ENCODE measurements at regions not wholly inside any gene's neighbourhood (a gene's known extent, or its start where the extent isn't known, plus 50 kb on each side); places are given as distances from the start of the nearest gene placed in this dataset.

- no peak for DNase-seq
- Histone ChIP-seq H3K9me3 (peaks cover 0 to 3% (median 0%) of the 10 kb centered on the region in 4 donors), H3K4me3 (no peak overlapping the region), H3K4me1 (no peaks in the 10 kb centered on the region), H3K36me3 (no peaks in the 10 kb centered on the region), H3K27ac (no peak overlapping the region), H3K27me3 (no peaks in the 10 kb centered on the region)
- no peak for ATAC-seq
- TF ChIP-seq, protein P1, sequence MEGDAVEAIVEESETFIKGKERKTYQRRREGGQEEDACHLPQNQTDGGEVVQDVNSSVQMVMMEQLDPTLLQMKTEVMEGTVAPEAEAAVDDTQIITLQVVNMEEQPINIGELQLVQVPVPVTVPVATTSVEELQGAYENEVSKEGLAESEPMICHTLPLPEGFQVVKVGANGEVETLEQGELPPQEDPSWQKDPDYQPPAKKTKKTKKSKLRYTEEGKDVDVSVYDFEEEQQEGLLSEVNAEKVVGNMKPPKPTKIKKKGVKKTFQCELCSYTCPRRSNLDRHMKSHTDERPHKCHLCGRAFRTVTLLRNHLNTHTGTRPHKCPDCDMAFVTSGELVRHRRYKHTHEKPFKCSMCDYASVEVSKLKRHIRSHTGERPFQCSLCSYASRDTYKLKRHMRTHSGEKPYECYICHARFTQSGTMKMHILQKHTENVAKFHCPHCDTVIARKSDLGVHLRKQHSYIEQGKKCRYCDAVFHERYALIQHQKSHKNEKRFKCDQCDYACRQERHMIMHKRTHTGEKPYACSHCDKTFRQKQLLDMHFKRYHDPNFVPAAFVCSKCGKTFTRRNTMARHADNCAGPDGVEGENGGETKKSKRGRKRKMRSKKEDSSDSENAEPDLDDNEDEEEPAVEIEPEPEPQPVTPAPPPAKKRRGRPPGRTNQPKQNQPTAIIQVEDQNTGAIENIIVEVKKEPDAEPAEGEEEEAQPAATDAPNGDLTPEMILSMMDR (IDR thresholded peaks at IDR 0.05) = no peak
- no peak for TF ChIP-seq POLR2A (IDR thresholded peaks at IDR 0.05)
- intact Hi-C loops (cut with DNase I) = no loop called here
Observed at GRCh38 chr18:4658804-4659203, 203.7 kb upstream of the DLGAP1 start.

GRCh38 chr18:4653418-4653817, 198.3 kb upstream of the DLGAP1 start:
- H3K27me3 ChIP-seq = no peaks in the 10 kb centered on the region
- no peak overlapping the region for H3K27ac ChIP-seq
- WGBS (ENCODE audit: insufficient coverage, low coverage, low lambda C conversion rate, missing lambda C conversion rate) = 75% methylated on average over 2 of the region's 2 CpGs
- DNase-seq (no peak), ATAC-seq (no peak)
- TF ChIP-seq, protein P1 (IDR thresholded peaks at IDR 0.05) = no peak
- no peak for TF ChIP-seq POLR2A (IDR thresholded peaks at IDR 0.05)
- H3K4me1 ChIP-seq = no peaks in the 10 kb centered on the region
- intact Hi-C loops (cut with DNase I) = no loop called here
- H3K36me3 ChIP-seq = no peaks in the 10 kb centered on the region
- no peak overlapping the region for H3K4me3 ChIP-seq
- no peaks in the 10 kb centered on the region for H3K9me3 ChIP-seq

GRCh38 chr18:4641771-4642368, 186.8 kb upstream of the DLGAP1 start:
- Histone ChIP-seq H3K27ac (no peak overlapping the region), H3K9me3 (no peaks in the 10 kb centered on the region), H3K36me3 (no peaks in the 10 kb centered on the region), H3K4me1 (no peaks in the 10 kb centered on the region), H3K4me3 (no peak overlapping the region), H3K27me3 (no peaks in the 10 kb centered on the region)
- ATAC-seq (no peak), DNase-seq (no peak)
- 61% methylated on average over 4 of the region's 5 CpGs for WGBS (ENCODE audit: insufficient coverage, low coverage, low lambda C conversion rate, missing lambda C conversion rate)
- TF ChIP-seq, protein P1 (IDR thresholded peaks at IDR 0.05) = no peak
- TF ChIP-seq POLR2A (IDR thresholded peaks at IDR 0.05) = no peak
- intact Hi-C loops (cut with DNase I) = no loop called here

DNA sequence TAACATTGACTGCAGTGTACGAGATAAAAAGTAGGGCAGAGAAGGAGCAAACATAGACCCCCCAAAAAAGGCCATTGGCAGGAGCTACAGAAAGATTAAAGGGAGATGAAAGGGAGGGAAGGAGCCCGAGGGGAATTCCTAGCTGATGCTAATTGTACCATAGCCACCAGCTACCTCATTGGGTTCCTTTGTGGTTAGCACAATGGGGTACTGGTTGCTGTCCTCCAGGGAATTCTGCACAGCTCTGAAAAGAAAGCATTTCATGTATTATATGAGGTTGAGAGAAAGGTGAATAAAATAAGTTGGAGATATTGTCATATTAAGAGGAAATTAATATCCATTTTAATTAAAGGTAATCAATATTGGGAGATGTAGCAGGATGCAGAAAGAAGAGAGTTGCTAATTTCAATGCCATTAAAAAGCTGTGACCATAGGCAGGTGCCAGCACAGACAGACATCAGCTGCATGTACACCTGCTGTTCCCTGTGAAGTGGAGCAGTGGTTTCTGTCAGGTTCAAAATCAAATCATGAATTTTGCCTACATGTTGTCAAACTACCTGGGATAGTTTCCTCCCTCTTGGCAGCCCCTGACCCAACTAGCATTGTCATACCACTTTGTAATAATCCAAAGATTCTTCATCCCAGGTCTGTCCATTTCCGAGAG, 185.4 kb upstream of the DLGAP1 start:
- intact Hi-C loops (cut with DNase I) = no loop called here
- no peaks in the 10 kb centered on the region for H3K27me3 ChIP-seq
- TF ChIP-seq, protein P1 (IDR thresholded peaks at IDR 0.05) = no peak
- TF ChIP-seq POLR2A (IDR thresholded peaks at IDR 0.05) = no peak
- no peaks in the 10 kb centered on the region for H3K36me3 ChIP-seq
- WGBS (ENCODE audit: insufficient coverage, low coverage, low lambda C conversion rate, missing lambda C conversion rate) = 37% methylated on average over 3 of the region's 3 CpGs
- H3K27ac ChIP-seq = no peak overlapping the region
- H3K4me1 ChIP-seq = no peaks in the 10 kb centered on the region
- ATAC-seq (no peak), DNase-seq (no peak)
- H3K4me3 ChIP-seq = no peak overlapping the region
- H3K9me3 ChIP-seq = no peaks in the 10 kb centered on the region
